HepG2 (cell line): ENCODE measurements at regions not wholly inside any gene's neighbourhood (a gene's known extent, or its start where the extent isn't known, plus 50 kb on each side); places are given as distances from the start of the nearest gene placed in this dataset.

Source experiments
- ATAC-seq: fragments of 200-7000 bp; cut with Tn5 transposase; 3 replicates; pipeline ENCODE4 v1.9.1; 2020; ENCODE audit warnings: mild to moderate bottlenecking, moderate library complexity
- BruUV-seq: library from RNA; stranded (reverse); fragments of 400-500 nt; replicated peaks from 2 replicates; lab custom pipeline; 2021; lab: Mats Ljungman, UMichigan
- CTCF ChIA-PET: fragments of 300-600 bp; formaldehyde crosslinking; extraction: SDS; loops from one replicate; lab custom pipeline; 2021; ENCODE audit warnings: low total read pairs, inconsistent platforms, low intra/inter-chr PET ratio; lab: Yijun Ruan, JAX
- POLR2A ChIA-PET: fragments of 350-600 bp; sonication (Branson Sonifier 250); formaldehyde crosslinking; loops from one replicate; lab custom pipeline; 2020; ENCODE audit warnings: antibody characterized with exemption, inconsistent platforms; lab: Yijun Ruan, JAX
- DNase-seq: peaks from one replicate; pipeline ENCODE4 v3.0.0-alpha.2; 2015; ENCODE audit warnings: low spot score
- FAIRE-seq: peaks from 3 replicates; lab custom pipeline; 2011; peaks lifted over from hg19 to GRCh38; lab: Jason Lieb, UNC
- H2AFZ ChIP-seq: one replicate; pipeline ENCODE4 v1.6.1; 2011; ENCODE audit warnings: low read length, inconsistent platforms
- H3K27ac ChIP-seq: fragments of 300-600 bp; 3 replicates; pipeline ENCODE4 v1.8.0; 2011; ENCODE audit warnings: mixed run types, mild to moderate bottlenecking, mixed read lengths, low read length, inconsistent platforms; ENCODE audit not compliant: insufficient read depth; ENCODE audit errors: extremely low read length
- H3K27me3 ChIP-seq, 2 experiments: fragments of 200-600 bp in 1 of 2; 2 replicates in 1 of 2; 3 replicates in 1 of 2; pipeline versions ENCODE4 v1.6.0 to v1.8.0; 2011; ENCODE audit warnings: low read length in 2 of 2, mild to moderate bottlenecking in 2 of 2, moderate library complexity in 2 of 2, inconsistent platforms in 1 of 2; ENCODE audit not compliant: insufficient read depth in 2 of 2, control insufficient read depth in 1 of 2
- H3K36me3 ChIP-seq, 2 experiments: fragments of 200-600 bp in 1 of 2; replicated peaks in 1 of 2; 2 replicates in 1 of 2; 3 replicates in 1 of 2; pipeline versions ENCODE4 v1.5.1 to v1.8.0; 2011; ENCODE audit warnings: low read length in 2 of 2, inconsistent platforms in 1 of 2; ENCODE audit not compliant: insufficient read depth in 2 of 2, control insufficient read depth in 1 of 2
- H3K4me1 ChIP-seq: 2 replicates; pipeline ENCODE4 v1.5.1; 2012; ENCODE audit warnings: low read length, inconsistent platforms; ENCODE audit not compliant: insufficient read depth
- H3K4me2 ChIP-seq: 2 replicates; pipeline ENCODE4 v1.6.0; 2011; ENCODE audit warnings: low read depth, low read length, inconsistent platforms
- H3K4me3 ChIP-seq, 3 experiments: fragments of 200-600 bp in 1 of 3; sonication (generic), shearing (Covaris generic) in 1 of 3; replicated peaks in 1 of 3; 2 replicates each; pipeline ENCODE4 v1.5.1; 2011 to 2016; ENCODE audit warnings: low read length in 3 of 3, inconsistent platforms in 2 of 3, low read depth in 2 of 3, mild to moderate bottlenecking in 2 of 3, control low read depth in 1 of 3, mixed read lengths in 1 of 3; ENCODE audit not compliant: insufficient read depth in 1 of 3
- H3K79me2 ChIP-seq: one replicate; pipeline ENCODE4 v1.6.1; 2011; ENCODE audit warnings: low read length, inconsistent platforms; ENCODE audit not compliant: insufficient read depth
- H3K9ac ChIP-seq: 2 replicates; pipeline ENCODE4 v1.6.0; 2011; ENCODE audit warnings: mild to moderate bottlenecking, low read depth, low read length, inconsistent platforms; ENCODE audit not compliant: insufficient read depth
- H3K9me3 ChIP-seq: 2 replicates; pipeline ENCODE4 v1.5.1; 2012; ENCODE audit warnings: mild to moderate bottlenecking, low read length
- H4K20me1 ChIP-seq: 2 replicates; pipeline ENCODE4 v1.6.0; 2011; ENCODE audit warnings: inconsistent platforms, mild to moderate bottlenecking, low read length, moderate library complexity; ENCODE audit not compliant: insufficient read depth
- CC2D1A ChIP-seq: sonication (generic); formaldehyde crosslinking; IDR thresholded peaks from 2 replicates; pipeline ENCODE4 v1.8.1; 2023; ENCODE audit warnings: mild to moderate bottlenecking, missing genetic modification reagents
- KLF11 ChIP-seq: IDR thresholded peaks from 2 replicates; pipeline ENCODE4 v1.6.1; 2016; ENCODE audit warnings: missing compliant biosample characterization
- RARG ChIP-seq: sonication (generic); formaldehyde crosslinking; IDR thresholded peaks from 2 replicates; pipeline ENCODE4 v1.4.0; 2020; ENCODE audit warnings: low read depth, mild to moderate bottlenecking, missing genetic modification reagents
- RCOR2 ChIP-seq: IDR thresholded peaks from 2 replicates; pipeline ENCODE4 v1.6.1; 2016; ENCODE audit warnings: missing biosample characterization, missing genetic modification reagents
- ZNF180 ChIP-seq: sonication (generic); formaldehyde crosslinking; IDR thresholded peaks from 2 replicates; pipeline ENCODE4 v1.4.0; 2020; ENCODE audit warnings: low read depth, missing genetic modification reagents, borderline replicate concordance
- ZNF331 ChIP-seq: sonication (generic); formaldehyde crosslinking; IDR thresholded peaks from 2 replicates; pipeline ENCODE4 v1.4.0; 2020; ENCODE audit warnings: missing genetic modification reagents
- ZNF564 ChIP-seq: sonication (generic); formaldehyde crosslinking; IDR thresholded peaks from 2 replicates; pipeline ENCODE4 v1.8.1; 2023; ENCODE audit warnings: mild to moderate bottlenecking, missing genetic modification reagents
- WGBS: methylation state at CpG from one replicate; pipeline ENCODE4 v1.1.6; 2017; ENCODE audit warnings: low lambda C conversion rate; 5-methylcytosine and 5-hydroxymethylcytosine counted together
- in situ Hi-C: cut with HindIII; loops from 2 replicates; pipeline ENCODE4 v1.10.0; 2017; ENCODE audit warnings: low pct_unique_long_range_greater_than_20kb; ENCODE audit not compliant: extremely low pct_ligation_motif_present
- intact Hi-C: fragments of 100-400 bp; cut with micrococcal nuclease; formaldehyde crosslinking; loops from one replicate; pipeline ENCODE4 v1.10.0; 2022; ENCODE audit not compliant: unreplicated experiment
- TF ChIP-seq, protein P1 (sequence below): fragments of 450-650 bp; IDR thresholded peaks from 2 replicates; pipeline ENCODE4 v1.6.1; 2016

DNA sequence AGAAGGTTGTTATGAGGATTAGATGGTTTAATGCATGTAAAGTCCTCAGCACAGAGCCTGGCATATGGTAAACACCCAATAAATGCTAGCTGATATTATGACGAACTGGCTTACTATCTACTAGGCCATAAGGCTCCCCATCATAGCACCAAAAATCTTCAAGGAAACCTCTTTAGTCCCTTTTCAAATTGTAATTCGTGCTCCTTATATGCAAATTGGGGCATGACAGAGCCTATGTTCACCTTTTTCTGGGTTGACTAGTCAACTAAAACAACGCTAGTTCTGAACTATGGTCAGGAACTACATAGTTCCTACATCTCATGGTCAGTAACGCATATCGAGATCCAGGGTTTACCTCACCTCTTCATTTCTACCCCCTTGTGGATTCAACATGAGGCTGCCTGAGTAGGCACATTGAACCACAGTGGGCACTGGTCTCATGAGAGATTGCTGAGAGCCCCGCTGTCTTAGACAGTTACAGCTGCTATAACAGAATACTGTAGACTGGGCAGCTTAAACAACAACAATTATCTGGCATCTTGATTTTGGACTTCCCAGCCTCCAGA lies 97.2 kb upstream of the TNFAIP3 start:
- Histone ChIP-seq H4K20me1 (no peaks in the 10 kb centered on the region), H3K27me3 (no peaks in the 10 kb centered on the region), H3K4me2 (no peak overlapping the region), H3K27ac (no peak overlapping the region), H3K79me2 (no peaks in the 10 kb centered on the region), H3K9ac (no peak overlapping the region), H3K4me3 (no peak overlapping the region), H3K4me1 (peaks cover 16% of the 10 kb centered on the region), H3K36me3 (no peaks in the 10 kb centered on the region), H3K9me3 (peaks cover 12% of the 10 kb centered on the region; the same call in 1 of the 2 replicates), H2AFZ (no peak overlapping the region)
- CTCF ChIA-PET, result no interaction called here
- in situ Hi-C loops (no loop called here), intact Hi-C loops (no loop called here)
- BruUV-seq, result no TSS peak
- no peak for ATAC-seq
- no peak for DNase-seq
- POLR2A ChIA-PET, result no interaction called here
- WGBS, result 88% methylated on average over 6 of the region's 6 CpGs
- TF ChIP-seq ZNF564 (CRISPR knock-in tag) (peak; percentile 74; the same call in 1 of the 2 replicates), RCOR2 (CRISPR knock-in tag) (no peak), KLF11 (CRISPR knock-in tag) (no peak), CC2D1A (CRISPR knock-in tag) (no peak)
- TF ChIP-seq, protein P1, sequence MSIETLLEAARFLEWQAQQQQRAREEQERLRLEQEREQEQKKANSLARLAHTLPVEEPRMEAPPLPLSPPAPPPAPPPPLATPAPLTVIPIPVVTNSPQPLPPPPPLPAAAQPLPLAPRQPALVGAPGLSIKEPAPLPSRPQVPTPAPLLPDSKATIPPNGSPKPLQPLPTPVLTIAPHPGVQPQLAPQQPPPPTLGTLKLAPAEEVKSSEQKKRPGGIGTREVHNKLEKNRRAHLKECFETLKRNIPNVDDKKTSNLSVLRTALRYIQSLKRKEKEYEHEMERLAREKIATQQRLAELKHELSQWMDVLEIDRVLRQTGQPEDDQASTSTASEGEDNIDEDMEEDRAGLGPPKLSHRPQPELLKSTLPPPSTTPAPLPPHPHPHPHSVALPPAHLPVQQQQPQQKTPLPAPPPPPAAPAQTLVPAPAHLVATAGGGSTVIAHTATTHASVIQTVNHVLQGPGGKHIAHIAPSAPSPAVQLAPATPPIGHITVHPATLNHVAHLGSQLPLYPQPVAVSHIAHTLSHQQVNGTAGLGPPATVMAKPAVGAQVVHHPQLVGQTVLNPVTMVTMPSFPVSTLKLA, result no peak
- no peak for FAIRE-seq

DNA sequence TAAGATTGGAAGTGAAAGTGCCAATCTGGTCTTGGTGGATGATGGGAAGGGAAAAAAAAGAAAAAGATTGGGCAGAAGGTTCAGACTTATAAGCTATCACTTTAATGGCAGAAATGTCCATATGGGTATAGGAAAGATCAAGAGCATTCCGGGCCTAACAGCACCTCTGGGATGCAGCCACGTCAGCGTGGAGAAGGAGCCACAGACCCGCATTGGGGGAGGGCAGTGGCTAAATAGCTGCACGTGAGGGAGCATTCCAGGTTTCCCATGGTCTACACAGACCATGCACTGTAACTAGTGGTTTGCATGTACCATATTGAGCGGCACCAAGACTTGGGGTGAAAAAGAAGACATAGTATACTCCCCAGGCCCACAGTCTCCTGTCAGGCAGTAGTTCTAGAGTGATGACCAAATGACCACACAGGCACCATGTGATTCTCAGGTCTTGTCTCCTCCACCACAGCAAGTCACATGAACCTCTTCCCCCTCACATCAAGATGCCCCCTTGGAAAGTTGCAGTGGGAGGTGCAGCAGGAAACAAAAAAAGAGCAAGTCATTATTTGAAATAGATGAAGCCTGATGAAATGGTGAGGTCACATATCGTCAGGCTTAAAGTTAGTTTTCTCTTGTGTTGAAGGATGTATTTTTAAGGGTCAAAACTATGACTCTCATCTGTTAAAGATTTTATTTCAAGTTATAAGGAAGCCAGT lies 94.4 kb upstream of the TNFAIP3 start:
- no peaks in the 10 kb centered on the region for H4K20me1 ChIP-seq
- H2AFZ ChIP-seq, result no peak overlapping the region
- WGBS, result 88% methylated on average over 7 of the region's 7 CpGs
- no peaks in the 10 kb centered on the region for H3K79me2 ChIP-seq
- FAIRE-seq (no peak), DNase-seq (no peak), ATAC-seq (no peak)
- H3K36me3 ChIP-seq, result no peaks in the 10 kb centered on the region
- in situ Hi-C loops, result no loop called here
- H3K27ac ChIP-seq, result no peak overlapping the region
- H3K27me3 ChIP-seq, result no peaks in the 10 kb centered on the region
- H3K4me3 ChIP-seq, result no peak overlapping the region
- intact Hi-C loops, result no loop called here
- no peak for TF ChIP-seq RARG (CRISPR knock-in tag)
- TF ChIP-seq ZNF331, result no peak
- no peak for TF ChIP-seq ZNF180 (CRISPR knock-in tag)
- H3K9ac ChIP-seq, result no peak overlapping the region
- peaks cover 4% of the 10 kb centered on the region; the same call in 1 of the 2 replicates for H3K4me1 ChIP-seq
- no TSS peak for BruUV-seq
- POLR2A ChIA-PET, result no interaction called here
- H3K4me2 ChIP-seq, result no peak overlapping the region
- H3K9me3 ChIP-seq, result peaks cover 6% of the 10 kb centered on the region; the same call in 1 of the 2 replicates
- CTCF ChIA-PET, result no interaction called here
